ENCODE measurements at regions not wholly inside any gene's neighbourhood (a gene's known extent, or its start where the extent isn't known, plus 50 kb on each side); places are given as distances from the start of the nearest gene placed in this dataset.

DNA sequence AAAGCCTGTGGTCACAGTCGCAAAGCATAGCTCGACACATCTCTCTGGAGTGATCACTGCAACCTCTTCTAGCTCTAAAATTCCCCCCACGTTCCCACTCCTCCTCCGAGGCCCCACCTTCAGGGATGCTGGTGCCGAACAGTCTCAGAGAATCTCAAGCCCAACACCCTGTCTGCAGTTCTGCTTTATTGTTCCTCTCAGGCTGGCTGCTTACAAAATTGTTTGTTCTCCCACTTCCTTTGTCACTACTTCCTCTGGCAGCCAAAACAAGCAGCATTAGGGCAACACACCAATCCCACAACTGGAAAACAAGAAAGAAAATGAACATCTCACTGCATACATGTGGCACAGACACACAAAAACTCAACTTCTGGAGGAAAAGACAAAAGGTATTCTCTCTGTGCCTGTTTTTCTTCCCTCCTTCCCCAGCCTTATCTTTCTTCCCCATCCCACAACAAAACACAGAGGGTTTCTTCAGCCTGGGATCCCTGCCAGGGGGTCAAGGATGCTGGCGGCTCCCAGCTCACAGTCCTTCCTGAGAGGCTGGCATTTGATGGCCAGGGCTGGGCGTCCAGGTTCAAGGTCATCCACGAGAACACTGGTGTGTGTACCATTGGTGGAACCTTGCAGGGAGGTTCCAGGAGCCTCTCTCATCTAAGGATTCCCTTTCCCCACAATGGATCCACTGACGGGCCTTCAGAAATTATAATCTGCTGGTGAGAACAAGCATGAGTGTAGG lies 108.4 kb downstream of the TMCO5A start:
- peak overlapping the region; percentile 3 for H3K27ac ChIP-seq (ENCODE audit: low read depth, low read length)
- H3K4me3 ChIP-seq (ENCODE audit: low read length in 3 of 3), result no peak overlapping the region
- H3K9ac ChIP-seq (ENCODE audit: low read depth in 1 of 3, low read length in 3 of 3), result no peak overlapping the region
- peaks cover 0 to 3% (median 0%) of the 10 kb centered on the region in 3 donors for H3K4me1 ChIP-seq (ENCODE audit: control insufficient read depth in 3 of 3, insufficient read depth in 3 of 3, low read length in 3 of 3)
- no peaks in the 10 kb centered on the region for H3K27me3 ChIP-seq (ENCODE audit: control insufficient read depth in 3 of 3, insufficient read depth in 3 of 3, low read length in 3 of 3)
- no peaks in the 10 kb centered on the region for H3K36me3 ChIP-seq (ENCODE audit: control insufficient read depth in 3 of 3, insufficient read depth in 3 of 3, low read length in 3 of 3)
- H3K9me3 ChIP-seq (ENCODE audit: control insufficient read depth in 3 of 3, low read length in 3 of 3), result no peaks in the 10 kb centered on the region

DNA sequence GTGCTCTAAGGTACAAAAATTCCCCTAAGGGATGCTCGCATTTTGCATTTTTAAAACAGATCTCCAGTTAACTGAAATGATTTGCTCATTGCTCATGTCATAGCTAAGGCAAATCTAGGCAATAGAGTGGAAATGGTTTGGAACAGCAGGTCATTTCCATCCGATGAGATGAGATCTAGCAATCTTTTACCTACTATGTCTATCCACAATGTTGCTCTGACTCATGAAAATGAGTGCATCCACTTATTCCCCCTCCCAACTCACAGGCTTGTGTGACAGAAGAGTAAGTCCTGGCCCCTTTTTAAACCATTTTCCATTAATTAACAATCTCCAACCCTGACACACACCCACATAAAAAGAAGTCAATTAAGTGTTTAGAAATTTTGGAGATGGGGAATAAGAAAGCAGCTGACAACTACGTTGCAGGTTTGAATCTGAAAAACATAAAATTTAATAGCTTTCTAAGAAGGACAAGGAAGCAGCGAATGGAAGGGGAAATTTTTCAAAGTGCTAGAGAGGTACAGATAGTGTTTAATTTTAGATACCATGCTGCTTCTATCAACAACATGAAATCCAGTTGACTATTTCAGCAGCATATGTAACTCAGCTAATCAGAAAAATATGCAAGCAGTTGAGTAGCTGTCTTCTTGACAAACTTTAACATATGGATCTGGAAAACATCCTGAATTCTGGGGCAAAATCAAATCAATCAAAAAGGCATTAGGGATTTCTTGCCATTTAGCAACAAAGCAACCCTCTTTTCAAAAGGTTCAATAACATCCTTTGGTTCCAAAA lies 112.0 kb downstream of the TMCO5A start:
- no peak overlapping the region for H3K27ac ChIP-seq (ENCODE audit: low read depth, low read length)
- H3K36me3 ChIP-seq (ENCODE audit: control insufficient read depth in 3 of 3, insufficient read depth in 3 of 3, low read length in 3 of 3), result no peaks in the 10 kb centered on the region
- no peak overlapping the region for H3K9ac ChIP-seq (ENCODE audit: low read depth in 1 of 3, low read length in 3 of 3)
- no peaks in the 10 kb centered on the region for H3K27me3 ChIP-seq (ENCODE audit: control insufficient read depth in 3 of 3, insufficient read depth in 3 of 3, low read length in 3 of 3)
- H3K4me3 ChIP-seq (ENCODE audit: low read length in 3 of 3), result no peak overlapping the region
- H3K9me3 ChIP-seq (ENCODE audit: control insufficient read depth in 3 of 3, low read length in 3 of 3), result no peaks in the 10 kb centered on the region
- H3K4me1 ChIP-seq (ENCODE audit: control insufficient read depth in 3 of 3, insufficient read depth in 3 of 3, low read length in 3 of 3), result peaks cover 0 to 3% (median 0%) of the 10 kb centered on the region in 3 donors

DNA sequence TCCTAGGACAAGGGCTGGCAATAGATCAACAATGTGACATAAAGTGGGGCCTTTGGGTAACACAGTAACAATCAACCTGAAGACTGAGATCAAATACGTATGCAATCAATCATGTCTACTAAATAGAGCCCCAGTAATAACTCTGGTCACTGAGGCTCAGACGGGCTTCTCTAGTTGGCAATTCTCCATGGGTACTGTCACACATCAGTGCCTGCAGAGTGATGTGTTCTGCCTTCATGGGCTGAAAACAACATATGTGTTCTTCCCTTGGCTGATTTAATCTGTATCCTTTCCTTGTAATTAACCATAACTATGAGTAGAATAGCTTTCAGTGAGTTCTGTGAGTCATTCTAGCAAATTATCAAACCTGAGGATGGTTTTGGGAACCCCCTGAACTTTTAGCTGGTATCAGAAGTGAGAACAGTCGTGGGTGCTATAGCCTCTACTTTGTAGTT lies 113.6 kb downstream of the TMCO5A start:
- Histone ChIP-seq H3K36me3 (ENCODE audit: control insufficient read depth in 3 of 3, insufficient read depth in 3 of 3, low read length in 3 of 3) (no peaks in the 10 kb centered on the region), H3K4me1 (ENCODE audit: control insufficient read depth in 3 of 3, insufficient read depth in 3 of 3, low read length in 3 of 3) (peaks cover 0 to 3% (median 0%) of the 10 kb centered on the region in 3 donors), H3K27ac (ENCODE audit: low read depth, low read length) (no peak overlapping the region), H3K27me3 (ENCODE audit: control insufficient read depth in 3 of 3, insufficient read depth in 3 of 3, low read length in 3 of 3) (no peaks in the 10 kb centered on the region), H3K9ac (ENCODE audit: low read depth in 1 of 3, low read length in 3 of 3) (no peak overlapping the region), H3K9me3 (ENCODE audit: control insufficient read depth in 3 of 3, low read length in 3 of 3) (no peaks in the 10 kb centered on the region), H3K4me3 (ENCODE audit: low read length in 3 of 3) (no peak overlapping the region)

DNA sequence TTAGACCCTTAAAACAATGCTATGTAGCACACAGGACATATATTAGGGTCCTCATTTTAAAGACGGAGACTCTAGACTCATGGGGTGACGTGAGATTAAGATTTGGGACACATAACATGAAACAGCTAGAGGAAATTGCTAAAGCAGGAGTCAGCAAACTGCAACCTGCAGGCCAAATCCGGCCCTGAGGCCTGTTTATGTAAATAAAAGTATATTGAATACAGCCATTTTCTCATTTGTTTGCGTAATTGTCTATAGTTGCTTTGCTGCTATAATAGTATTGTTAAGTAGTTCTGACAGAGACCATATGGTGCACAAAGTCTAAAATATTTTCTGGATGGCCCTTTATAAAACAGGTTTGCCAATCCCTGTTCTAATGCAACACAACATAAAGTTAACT lies 115.5 kb downstream of the TMCO5A start:
- Histone ChIP-seq H3K9ac (ENCODE audit: low read depth in 1 of 3, low read length in 3 of 3) (no peak overlapping the region), H3K4me1 (ENCODE audit: control insufficient read depth in 3 of 3, insufficient read depth in 3 of 3, low read length in 3 of 3) (no peaks in the 10 kb centered on the region), H3K27ac (ENCODE audit: low read depth, low read length) (no peak overlapping the region)

DNA sequence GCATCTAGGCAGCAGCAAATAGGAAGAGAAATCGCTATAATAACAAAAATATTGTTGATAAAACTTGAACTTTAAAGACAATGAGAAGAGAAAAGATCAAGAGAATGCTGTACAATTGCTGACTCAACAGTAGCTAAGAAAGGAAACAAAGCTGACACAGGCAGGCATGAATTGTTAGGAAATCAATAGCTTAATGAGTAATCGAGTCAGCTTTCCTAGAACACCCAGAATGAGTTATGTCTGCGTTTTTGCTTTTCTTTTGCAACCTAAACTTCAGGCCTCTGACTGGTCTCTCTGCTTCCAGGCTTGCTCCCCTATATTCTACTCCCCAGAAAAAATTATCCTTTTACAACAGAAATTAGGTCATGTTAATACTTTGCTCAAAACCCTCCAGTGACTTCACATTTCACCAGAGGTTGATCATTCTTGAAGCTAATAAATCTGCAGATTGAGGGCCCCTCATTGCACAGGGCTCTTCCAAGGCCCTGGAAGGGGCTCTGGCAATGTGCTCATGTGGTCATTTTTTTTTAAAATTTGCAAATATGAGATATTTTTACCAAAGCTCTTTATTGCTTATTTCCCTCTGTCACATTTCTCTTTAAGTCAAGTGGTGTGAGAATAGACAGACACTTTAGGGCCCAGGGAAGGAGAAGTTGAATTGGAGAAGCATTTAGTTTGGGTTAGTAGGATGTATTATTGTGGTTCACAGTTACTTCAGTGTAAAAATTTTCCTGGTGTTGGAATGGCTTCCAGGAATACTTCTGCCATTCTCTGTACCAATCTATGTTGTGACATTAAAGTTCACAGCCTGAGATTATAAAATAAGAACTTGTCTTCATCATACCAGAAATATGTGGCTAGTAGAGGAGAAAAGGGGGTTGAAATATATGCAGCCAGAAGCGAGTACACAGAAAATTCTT lies 116.3 kb downstream of the TMCO5A start:
- no peaks in the 10 kb centered on the region for H3K9me3 ChIP-seq (ENCODE audit: control insufficient read depth in 3 of 3, low read length in 3 of 3)

More for the DNA sequence above, 115.5 kb downstream of the TMCO5A start:
- Histone ChIP-seq H3K4me3 (ENCODE audit: low read length in 3 of 3) (no peak overlapping the region), H3K36me3 (ENCODE audit: control insufficient read depth in 3 of 3, insufficient read depth in 3 of 3, low read length in 3 of 3) (no peaks in the 10 kb centered on the region), H3K9me3 (ENCODE audit: control insufficient read depth in 3 of 3, low read length in 3 of 3) (no peaks in the 10 kb centered on the region), H3K27me3 (ENCODE audit: control insufficient read depth in 3 of 3, insufficient read depth in 3 of 3, low read length in 3 of 3) (no peaks in the 10 kb centered on the region)

DNA sequence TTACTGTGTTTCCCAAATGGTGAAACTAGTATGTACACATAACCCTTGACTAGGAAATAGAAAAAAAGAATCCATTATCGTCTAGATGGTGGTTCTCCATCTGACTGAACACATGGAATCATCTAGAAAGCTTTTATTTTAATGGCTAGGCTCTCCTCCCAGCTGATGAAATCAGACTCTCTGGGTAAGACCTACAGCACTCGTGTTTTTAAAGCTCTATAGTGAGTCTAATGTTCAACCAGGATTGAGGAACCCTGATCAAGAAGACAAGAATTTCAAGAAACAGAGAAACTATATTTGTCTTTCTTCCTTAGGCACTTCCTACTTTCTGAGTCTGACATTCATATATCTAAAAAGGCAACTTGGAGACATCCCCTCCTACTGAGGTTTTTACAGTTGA lies 118.8 kb downstream of the TMCO5A start:
- H3K27ac ChIP-seq (ENCODE audit: low read depth, low read length), result no peak overlapping the region
- no peak overlapping the region for H3K9ac ChIP-seq (ENCODE audit: low read depth in 1 of 3, low read length in 3 of 3)
- H3K9me3 ChIP-seq (ENCODE audit: control insufficient read depth in 3 of 3, low read length in 3 of 3), result no peaks in the 10 kb centered on the region

More for the DNA sequence above, 116.3 kb downstream of the TMCO5A start:
- Histone ChIP-seq H3K9ac (ENCODE audit: low read depth in 1 of 3, low read length in 3 of 3) (no peak overlapping the region), H3K27me3 (ENCODE audit: control insufficient read depth in 3 of 3, insufficient read depth in 3 of 3, low read length in 3 of 3) (no peaks in the 10 kb centered on the region), H3K27ac (ENCODE audit: low read depth, low read length) (no peak overlapping the region), H3K36me3 (ENCODE audit: control insufficient read depth in 3 of 3, insufficient read depth in 3 of 3, low read length in 3 of 3) (no peaks in the 10 kb centered on the region), H3K4me1 (ENCODE audit: control insufficient read depth in 3 of 3, insufficient read depth in 3 of 3, low read length in 3 of 3) (no peaks in the 10 kb centered on the region), H3K4me3 (ENCODE audit: low read length in 3 of 3) (no peak overlapping the region)

DNA sequence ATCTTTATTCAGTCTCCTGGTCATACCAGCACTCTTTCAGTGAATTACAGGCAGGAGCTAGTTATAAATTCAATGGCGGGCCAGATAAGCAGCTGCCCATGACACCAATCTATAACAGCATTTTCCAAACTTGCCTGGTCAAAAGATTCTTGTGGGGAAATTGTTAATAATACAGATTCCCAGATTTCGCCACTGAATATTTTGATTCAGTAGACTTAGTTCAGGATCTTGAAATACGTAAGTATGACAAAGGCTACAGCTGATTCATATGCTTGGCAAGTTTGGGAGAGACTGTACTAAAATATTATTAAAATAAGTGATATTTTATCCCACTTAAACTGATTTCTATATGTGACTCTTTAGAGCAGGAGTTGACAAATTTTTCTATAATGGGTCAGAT lies 119.3 kb downstream of the TMCO5A start:
- no peaks in the 10 kb centered on the region for H3K27me3 ChIP-seq (ENCODE audit: control insufficient read depth in 3 of 3, insufficient read depth in 3 of 3, low read length in 3 of 3)

More for the DNA sequence above, 118.8 kb downstream of the TMCO5A start:
- Histone ChIP-seq H3K27me3 (ENCODE audit: control insufficient read depth in 3 of 3, insufficient read depth in 3 of 3, low read length in 3 of 3) (no peaks in the 10 kb centered on the region), H3K4me1 (ENCODE audit: control insufficient read depth in 3 of 3, insufficient read depth in 3 of 3, low read length in 3 of 3) (no peaks in the 10 kb centered on the region), H3K4me3 (ENCODE audit: low read length in 3 of 3) (no peak overlapping the region), H3K36me3 (ENCODE audit: control insufficient read depth in 3 of 3, insufficient read depth in 3 of 3, low read length in 3 of 3) (no peaks in the 10 kb centered on the region)

DNA sequence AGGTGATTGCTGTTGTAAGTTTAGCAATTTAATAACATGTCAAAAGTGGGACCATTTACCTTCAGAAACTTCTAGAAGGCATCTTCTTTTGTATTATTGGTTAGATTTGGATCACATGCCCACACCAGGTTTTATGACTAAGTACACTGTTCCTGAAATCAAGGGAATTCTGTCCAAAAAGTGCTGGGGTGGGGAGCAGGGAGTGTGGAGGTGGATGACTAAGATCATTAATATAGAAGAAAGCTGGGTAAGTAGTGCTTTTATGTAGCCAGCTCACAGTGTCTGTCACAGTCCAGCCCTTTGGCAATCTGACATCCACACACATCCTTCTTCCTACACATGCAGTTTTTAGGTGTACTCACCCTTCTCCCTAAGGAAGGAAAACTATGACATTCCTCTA lies 120.0 kb downstream of the TMCO5A start:
- Histone ChIP-seq H3K36me3 (ENCODE audit: control insufficient read depth in 3 of 3, insufficient read depth in 3 of 3, low read length in 3 of 3) (no peaks in the 10 kb centered on the region), H3K4me1 (ENCODE audit: control insufficient read depth in 3 of 3, insufficient read depth in 3 of 3, low read length in 3 of 3) (no peaks in the 10 kb centered on the region), H3K9ac (ENCODE audit: low read depth in 1 of 3, low read length in 3 of 3) (no peak overlapping the region), H3K9me3 (ENCODE audit: control insufficient read depth in 3 of 3, low read length in 3 of 3) (no peaks in the 10 kb centered on the region), H3K27me3 (ENCODE audit: control insufficient read depth in 3 of 3, insufficient read depth in 3 of 3, low read length in 3 of 3) (no peaks in the 10 kb centered on the region), H3K27ac (ENCODE audit: low read depth, low read length) (no peak overlapping the region), H3K4me3 (ENCODE audit: low read length in 3 of 3) (no peak overlapping the region)

More for the DNA sequence above, 119.3 kb downstream of the TMCO5A start:
- no peaks in the 10 kb centered on the region for H3K4me1 ChIP-seq (ENCODE audit: control insufficient read depth in 3 of 3, insufficient read depth in 3 of 3, low read length in 3 of 3)
- no peaks in the 10 kb centered on the region for H3K9me3 ChIP-seq (ENCODE audit: control insufficient read depth in 3 of 3, low read length in 3 of 3)
- H3K36me3 ChIP-seq (ENCODE audit: control insufficient read depth in 3 of 3, insufficient read depth in 3 of 3, low read length in 3 of 3), result no peaks in the 10 kb centered on the region
- no peak overlapping the region for H3K9ac ChIP-seq (ENCODE audit: low read depth in 1 of 3, low read length in 3 of 3)
- no peak overlapping the region for H3K4me3 ChIP-seq (ENCODE audit: low read length in 3 of 3)
- H3K27ac ChIP-seq (ENCODE audit: low read depth, low read length), result no peak overlapping the region

DNA sequence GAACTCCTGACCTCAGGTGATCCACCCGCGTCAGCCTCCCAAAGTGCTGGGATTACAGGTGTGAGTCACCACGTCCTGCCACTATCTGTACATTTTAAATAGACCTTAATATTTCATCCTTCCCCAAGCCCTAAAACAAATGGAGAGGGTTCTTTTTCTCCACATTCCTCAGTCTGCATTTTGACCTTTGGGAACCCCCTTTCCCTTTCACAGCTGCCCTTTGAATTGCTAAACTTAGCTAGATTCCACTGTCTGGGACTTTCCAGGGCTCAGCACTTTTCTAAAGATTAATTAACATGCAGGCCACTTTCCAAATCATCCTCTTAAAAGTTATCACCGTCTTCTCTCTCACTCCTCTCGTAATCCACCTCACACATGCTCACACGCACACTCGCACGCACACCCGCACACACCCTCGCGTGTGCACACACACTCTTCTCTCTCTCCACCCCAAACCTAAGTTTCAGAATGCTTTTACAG lies 124.2 kb downstream of the TMCO5A start:
- H3K9ac ChIP-seq (ENCODE audit: low read depth in 1 of 3, low read length in 3 of 3), result no peak overlapping the region
- no peak overlapping the region for H3K4me3 ChIP-seq (ENCODE audit: low read length in 3 of 3)
- H3K9me3 ChIP-seq (ENCODE audit: control insufficient read depth in 3 of 3, low read length in 3 of 3), result no peaks in the 10 kb centered on the region
- no peaks in the 10 kb centered on the region for H3K36me3 ChIP-seq (ENCODE audit: control insufficient read depth in 3 of 3, insufficient read depth in 3 of 3, low read length in 3 of 3)
- H3K27me3 ChIP-seq (ENCODE audit: control insufficient read depth in 3 of 3, insufficient read depth in 3 of 3, low read length in 3 of 3), result no peaks in the 10 kb centered on the region
- no peaks in the 10 kb centered on the region for H3K4me1 ChIP-seq (ENCODE audit: control insufficient read depth in 3 of 3, insufficient read depth in 3 of 3, low read length in 3 of 3)
- H3K27ac ChIP-seq (ENCODE audit: low read depth, low read length), result no peak overlapping the region

All from skeletal muscle tissue (tissue), 3 donors.